DMS53 (cell line): ENCODE measurements at regions not wholly inside any gene's neighbourhood (a gene's known extent, or its start where the extent isn't known, plus 50 kb on each side); places are given as distances from the start of the nearest gene placed in this dataset.
A peak's percentile ranks its signal among the peaks of the same experiment; 100 is the strongest.

ENCODE experiments used
- DNase-seq: peaks from one replicate; lab custom pipeline; 2025; lab: John Stamatoyannopoulos, UW

DNA sequence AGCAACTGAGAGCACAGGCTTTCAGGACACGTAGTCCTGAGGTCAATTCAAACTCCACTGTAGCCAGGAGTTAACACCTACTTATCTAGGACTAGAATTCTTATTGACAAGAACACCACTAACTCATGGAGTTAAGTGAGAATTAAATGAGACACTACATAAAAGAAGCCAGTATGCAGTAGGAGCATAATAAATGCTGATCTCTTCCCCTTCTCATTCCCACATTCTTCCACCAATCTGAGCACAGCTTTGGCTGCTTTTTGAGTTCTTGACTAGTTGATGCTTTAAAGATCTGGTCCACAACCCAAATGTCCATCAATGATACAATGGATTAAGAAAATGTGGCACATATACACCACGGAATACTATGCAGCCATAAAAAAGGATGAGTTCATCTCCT is 55.2 kb downstream of the TTC32 start:
- no peak for DNase-seq

DNA sequence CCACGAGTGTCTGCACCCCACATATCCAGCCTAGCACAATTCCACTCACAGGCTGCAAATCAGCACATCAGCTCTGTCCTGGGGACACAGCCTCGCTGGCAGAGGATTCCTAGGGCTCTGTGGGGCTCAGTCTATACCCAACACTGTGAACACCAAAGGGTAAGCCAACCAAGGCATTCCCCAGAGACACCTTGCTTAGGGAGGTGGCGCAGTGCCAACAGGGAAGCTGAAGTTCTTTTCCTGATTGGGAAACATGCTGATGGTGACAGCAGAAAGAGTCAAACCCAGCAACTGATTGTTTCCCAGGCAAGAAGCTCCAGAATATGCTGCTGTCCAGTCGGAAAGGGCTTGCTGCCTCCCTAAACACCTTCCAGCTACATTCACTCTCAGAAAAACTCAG is 55.8 kb downstream of the TTC32 start:
- peak; percentile 28 for DNase-seq

DNA sequence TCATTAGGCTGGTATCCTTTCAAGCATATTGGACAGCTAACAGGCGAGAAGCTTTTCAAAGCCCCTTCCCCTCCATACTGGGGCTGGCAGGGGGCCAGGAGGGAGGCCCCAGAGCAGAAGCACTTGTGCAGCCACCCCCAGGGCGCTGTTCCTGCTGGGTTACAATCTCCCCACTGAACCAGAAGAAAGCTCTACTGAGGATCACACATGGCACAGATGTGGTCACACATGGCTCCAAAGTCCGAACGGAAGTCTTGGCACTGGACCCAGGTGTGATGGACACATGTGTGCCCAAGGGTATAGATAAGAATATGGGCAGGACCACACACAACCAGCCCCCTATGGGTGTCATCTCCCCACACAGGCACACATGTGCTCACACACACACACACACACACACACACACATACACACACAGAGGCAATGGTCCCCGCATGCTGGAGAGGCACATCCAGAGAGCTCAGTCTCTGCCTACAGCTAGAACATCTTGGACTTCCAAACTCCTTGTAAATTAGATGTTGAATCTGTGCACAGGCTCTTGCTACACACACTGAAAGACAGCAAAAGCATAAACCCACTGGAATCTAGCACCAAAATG is 56.4 kb downstream of the TTC32 start:
- no peak for DNase-seq

DNA sequence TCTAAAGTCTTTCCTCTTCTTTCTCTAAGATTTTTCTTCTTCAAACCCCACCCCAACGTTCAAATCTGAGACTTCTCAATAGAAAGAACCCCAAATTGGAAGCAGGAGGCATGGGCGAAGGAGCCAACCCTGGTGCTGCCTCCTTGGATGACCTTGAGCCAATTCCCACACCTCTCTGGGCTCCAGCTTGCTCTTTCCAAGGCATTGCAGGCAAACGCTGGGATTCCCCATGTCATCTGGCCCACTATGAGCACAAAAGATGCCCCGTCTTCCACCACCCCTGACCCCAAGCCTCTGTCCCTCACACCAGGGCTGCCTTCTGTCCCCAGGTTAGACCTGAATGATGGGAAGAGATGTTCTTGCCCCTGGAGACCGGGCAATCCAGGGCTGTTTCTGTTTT is 57.0 kb downstream of the TTC32 start:
- DNase-seq = no peak

DNA sequence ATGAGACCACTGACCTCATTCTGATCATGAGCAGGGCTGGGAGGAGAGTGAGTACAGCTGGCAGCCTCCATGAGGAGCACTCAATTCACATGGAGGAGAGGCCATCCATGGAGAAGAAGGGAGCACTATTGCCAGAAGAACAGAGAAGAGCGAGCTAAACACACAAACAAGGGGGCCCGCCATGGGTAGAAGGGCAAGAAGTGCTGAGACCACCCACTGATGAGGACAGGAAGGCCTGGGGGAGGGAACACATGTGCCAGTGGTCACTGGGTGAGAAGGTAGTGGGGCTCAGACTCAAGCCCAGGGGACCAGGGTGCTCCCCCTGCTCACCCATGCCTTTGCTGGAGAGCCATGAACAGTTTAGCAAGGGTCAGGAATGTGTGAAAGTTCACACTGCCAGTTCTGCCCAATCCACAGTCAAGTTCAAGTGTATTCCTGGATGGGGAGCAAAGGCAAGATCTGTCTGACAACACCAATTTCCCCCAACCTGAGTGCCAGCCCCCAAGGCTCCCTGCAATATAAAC is 57.7 kb downstream of the TTC32 start:
- no peak for DNase-seq

DNA sequence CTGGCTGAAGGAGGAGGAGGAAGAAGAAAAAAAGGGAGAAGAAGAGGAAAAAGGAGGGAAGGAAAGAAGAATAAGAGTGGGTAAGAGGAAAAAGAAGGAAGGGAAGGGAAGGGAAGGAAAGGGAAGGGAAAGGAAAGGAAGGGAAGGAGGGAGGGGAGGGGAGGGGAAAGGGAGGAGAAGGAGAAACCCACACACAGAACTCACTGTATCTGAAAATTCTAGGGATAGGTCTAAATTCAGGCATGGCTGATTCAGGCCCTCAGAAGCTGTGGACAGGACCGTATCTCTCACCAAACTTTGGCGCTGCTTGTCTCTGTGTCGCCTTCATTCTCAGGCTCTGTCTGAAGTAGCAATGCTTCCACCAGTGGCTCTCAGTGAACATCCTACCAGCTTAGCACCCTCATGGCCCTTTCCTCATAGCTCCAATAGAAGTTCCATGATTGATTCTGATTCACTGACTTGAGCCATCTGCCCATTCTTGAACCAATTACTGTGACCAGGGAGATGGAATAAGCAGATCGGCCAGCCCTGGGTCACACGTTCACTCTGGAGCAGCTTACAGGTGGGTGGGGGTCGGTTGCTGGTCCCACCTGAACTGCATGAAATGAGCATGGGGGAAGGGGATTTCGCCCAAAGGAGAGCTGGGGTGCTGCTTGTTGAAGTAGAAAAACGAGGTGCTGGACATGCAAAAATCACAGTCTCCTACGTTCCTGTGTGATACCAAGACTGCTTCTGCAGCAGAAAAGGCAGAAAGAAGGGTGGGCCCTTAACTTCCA is 59.7 kb downstream of the TTC32 start:
- DNase-seq = no peak

DNA sequence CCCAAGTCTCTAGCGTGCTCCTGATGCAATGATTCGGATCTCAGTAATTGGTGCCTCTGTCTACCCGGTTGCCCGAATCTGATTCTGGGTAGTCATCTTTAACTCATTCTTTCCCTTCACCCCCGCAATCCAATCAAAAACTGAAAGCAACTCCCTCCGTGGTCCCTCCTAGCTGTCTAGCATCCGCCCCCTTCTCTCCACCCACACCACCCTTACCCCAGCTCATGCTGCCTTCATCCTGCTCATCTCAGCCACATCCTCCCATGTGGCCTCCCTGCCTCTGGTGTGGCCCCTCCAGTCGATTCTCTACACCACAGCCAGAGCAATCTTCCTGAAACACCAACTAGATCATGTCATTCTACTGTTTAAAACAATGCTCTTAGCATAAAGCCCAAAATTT is 62.3 kb downstream of the TTC32 start:
- no peak for DNase-seq

DNA sequence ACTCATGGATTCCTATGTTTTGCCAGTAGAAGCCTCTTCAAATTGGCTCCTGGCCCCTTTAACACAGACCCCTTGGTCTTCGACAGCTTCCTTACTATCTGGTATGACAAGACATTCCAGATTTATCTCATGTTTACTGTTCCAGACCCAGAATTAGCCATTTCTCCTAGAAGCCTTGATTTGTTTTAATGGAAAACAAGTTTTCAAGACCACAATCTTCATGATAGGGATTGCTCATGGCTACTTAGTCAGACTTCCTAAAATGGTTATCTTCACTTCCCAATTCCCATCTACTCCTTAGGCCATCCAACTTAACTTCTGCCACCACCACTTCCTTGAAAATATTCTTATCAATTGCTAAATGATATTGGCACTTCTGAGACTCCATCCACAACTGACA is 63.2 kb downstream of the TTC32 start:
- DNase-seq = no peak

DNA sequence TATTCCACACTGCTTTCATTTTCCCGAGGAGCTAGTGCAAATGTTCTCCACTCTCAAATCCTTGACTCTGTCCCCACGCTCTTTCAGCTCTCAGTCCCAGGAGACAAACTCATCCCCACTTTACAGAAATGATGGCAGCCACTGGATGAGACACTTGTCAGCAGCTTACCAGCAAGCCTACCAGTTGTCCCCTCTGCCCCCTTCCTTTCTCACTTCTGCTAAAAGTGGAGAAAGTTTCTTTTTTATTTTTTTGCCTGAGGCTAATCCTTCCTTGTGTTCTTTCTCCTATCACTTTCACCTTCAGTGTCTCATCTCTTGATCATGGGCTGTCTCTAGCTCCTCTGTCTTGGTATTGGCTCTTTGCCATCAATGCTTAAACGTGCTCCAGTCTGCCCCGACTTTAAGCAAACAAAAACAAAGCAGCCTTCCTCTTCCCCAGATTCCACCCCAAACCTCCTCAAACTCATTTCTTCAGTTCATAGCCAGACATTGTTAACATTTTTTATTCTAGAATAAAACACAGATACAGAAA is 64.5 kb downstream of the TTC32 start:
- peak; percentile 13 for DNase-seq

DNA sequence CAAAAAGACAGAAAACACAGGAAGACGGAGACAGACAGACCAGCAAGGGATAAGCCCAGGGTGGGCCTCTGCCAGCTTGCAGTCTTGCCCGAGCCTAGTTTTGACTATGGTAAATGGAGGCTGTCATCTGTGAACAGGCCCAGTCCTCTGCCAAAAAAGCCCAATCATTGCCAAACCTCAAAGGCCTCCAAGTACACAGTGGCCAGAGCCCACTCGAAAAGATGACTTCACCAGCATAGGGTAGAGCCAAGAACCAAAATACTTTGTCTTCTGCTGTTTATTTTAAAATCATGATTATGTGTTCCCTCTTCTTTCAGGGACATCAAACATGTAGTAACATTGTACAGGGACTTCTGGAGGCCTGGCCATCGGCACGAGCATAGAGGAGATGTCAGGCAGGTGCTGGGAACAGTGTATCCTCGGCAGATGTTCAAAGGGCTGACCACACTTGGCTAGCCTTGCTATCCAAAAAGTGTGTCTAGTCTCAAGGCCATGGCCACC is 66.0 kb downstream of the TTC32 start:
- DNase-seq = no peak

DNA sequence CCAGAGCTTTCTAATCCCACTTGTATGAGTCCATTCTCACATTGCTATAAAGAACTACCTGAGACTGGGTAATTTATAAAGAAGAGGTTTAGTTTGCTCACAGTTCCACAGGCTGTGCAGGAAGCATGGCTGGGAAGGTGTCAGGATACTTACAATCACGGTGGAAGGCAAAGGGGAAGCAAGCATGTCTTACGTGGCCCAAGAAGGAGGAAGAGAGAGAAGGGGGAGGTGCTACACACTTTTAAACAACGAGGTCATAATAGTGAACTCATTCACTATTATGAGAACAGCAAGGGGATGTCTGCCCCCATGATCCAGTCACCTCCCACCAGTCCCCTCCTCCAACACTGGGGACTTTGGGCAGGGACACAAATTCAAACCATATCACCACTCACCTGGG is 67.8 kb downstream of the TTC32 start:
- no peak for DNase-seq

DNA sequence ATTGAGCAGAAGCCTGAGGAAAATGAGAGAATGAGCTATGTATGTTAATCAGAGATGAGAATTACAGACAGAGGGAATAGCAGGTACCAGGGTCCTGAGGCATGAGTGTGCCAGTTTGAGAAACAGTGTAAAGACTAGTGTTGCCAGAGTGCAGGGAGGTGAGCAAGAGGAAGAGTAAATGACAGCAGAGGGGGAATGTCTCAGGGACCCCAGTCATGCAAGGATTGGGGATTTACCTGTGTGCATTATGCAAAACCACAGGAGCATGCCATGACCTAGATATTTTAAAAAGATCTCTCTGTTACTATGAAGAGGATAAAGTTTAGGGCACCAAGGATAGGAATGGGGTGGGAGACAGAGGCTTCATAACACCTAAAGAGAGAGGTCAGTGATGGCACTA is 72.1 kb downstream of the TTC32 start:
- no peak for DNase-seq

DNA sequence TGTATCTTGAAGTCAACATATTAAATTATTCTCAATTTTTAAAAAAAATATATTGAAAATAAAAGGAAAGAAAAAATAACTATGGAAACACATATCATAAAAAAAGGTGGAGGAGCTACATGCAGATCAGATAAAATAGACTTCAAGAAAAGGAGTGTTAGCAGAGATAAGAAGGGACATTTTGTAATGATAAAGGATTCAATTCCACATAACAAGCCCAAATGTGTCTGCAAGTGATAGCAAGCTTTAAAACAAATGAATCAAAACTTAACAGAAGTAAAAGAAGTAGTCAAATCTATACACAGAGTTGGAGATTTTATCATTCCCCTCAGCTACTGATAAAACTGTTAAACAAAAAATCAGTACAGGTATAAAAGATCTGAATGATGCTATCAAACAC is 74.9 kb downstream of the TTC32 start:
- no peak for DNase-seq

DNA sequence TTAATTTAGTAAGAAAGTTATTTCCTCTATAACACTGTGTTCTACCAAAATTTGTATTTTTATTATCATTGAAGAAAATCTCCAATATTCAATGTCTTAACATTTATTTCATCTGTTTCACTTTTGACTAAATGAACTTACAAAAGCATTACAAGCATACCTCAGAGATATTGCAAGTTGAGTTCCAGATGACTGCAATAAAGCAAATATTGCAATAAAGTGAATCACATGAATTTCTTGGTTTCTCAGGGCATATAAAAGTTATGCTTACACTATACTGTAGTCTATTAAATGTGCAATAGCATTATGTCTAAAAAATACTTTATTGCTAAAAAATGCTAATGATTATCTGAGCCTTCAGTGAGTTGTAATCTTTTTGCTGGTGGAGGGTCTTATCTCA is 78.3 kb downstream of the TTC32 start:
- no peak for DNase-seq

DNA sequence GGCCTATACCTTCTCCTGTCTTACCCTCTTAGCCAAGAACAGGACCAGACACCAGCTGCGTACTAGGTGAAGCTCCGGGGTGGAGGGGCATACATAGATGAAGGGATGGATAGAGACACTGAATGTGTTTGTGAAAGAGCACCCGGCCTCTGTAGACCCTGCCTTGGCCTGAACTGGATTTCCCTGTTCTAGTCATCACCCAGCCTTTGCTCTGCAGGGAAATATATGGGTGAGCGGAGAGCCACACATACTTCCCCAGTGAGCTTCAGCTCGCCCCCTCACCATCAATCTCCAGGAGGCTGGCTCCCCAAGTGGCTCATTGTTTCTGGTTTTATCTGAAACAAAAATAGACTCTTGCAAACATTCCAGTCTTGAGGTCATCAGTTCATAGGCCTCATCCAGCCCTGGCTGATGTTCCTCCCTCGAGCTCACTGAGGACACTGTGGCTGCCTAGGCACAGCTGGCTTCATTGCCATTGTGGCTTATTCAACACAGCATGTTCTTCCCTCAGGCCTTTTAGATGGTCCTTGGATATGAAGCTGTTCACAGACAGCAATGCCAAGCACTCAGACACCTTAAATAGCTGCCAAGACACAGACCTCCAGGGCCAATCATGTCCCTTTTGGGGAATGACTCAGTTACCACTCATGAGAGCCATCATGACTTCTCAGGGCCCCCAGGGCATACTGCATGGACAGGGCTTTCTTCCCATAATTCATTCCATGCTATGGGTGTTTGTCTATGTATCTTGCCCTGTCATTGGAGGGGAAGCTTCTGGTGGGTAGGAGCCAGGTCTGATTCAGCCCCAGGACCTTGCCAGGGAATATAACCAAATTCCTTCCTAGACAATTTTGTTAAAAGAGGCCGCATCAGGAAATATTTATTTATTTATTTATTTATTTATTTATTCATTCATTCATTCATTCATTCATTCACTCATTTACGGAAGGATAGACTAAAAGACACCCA is 82.4 kb downstream of the TTC32 start:
- DNase-seq = no peak

DNA sequence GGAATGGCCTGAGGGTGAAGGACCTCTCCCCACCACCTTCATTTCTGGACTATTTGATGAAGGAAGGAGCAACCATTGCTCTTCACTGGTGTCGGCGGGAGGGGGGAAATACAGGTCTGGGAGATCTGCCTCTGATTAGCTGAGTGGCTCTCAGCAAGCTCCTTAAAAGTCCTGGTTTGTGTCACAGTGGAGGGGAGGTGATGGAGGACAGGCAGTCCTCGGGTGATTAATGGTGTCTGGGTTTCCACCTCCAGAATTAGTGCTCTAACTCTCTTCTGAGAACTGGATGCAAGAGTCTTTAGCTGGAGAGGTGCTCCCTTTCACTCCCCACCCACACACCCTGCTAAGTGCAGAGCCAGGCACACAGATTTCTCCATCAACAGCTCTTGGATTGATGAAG is 83.2 kb downstream of the TTC32 start:
- DNase-seq = no peak

DNA sequence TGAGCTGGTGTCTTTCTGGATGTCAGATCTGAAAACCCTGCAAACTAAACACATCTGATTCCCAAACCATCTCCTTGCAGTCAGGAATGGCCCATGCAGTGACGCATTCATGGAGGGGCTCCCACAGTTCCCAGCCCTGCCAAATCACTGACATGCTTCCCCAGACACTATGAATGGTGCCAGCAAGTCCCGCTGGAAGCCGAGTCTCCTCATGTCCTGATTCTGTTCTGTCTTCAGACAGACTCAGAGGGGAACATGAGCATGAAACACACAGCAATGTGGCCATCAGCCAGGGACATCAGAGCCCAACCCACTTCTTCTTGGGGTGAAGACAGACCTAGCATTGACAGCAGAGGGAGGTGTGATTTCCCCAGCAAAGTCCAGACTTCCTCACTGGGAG is 83.7 kb downstream of the TTC32 start:
- no peak for DNase-seq

DNA sequence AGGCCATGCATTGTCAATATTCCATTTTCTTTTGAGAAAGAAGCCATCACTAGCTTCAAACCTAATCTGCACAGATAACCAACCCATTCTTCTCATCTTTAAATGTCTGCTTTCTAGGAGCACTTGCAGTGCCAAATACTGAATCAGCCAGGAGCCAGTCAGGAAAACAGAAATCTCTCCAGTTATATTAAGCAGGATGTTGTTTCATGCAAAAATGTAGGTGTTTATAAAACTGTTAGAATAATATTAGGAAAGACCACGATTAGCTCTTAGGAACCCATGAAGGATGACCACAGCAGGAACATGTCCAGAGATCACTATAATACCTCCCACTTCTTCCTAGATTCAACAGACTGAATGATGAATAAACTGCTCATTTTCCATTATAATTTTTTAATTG is 86.0 kb downstream of the TTC32 start:
- no peak for DNase-seq

DNA sequence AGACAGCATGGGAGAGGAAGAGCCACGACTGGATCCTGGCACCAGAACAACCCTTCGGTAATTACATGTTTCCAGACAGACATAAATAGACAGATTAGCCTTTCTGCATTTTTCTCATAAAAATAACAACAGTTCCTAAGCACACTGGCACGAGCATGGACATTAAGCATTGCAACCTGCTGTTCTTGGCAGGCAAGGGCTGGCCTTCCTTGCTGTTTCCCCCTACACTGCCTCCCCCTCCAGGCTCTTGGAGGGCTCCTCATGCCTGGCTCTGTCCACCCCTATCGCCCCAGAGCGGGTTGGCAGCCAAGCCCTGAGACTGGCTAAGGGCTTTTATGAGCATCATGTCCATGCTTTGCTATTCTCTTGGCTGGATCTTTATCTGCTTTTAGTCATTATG is 89.6 kb downstream of the TTC32 start:
- DNase-seq = no peak

DNA sequence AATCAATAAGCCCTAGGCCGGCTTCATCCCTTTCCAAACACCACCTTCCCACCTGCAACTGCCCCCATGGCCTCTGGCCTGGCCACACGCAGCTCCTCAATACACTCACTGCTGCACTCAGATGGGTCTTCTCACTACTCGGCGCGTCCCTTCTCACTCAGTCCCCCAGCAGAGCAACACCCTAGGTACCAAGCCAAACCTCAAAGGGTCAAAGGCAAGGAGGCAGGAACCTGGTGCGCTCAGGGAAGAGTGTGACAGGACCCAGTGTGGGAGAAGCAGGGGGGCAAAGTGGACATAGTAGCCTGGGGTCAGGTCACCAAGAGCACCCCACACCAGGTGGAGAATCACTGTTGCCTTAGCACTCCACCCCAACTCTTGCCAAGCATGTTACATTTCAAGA is 90.6 kb downstream of the TTC32 start:
- DNase-seq = no peak

DNA sequence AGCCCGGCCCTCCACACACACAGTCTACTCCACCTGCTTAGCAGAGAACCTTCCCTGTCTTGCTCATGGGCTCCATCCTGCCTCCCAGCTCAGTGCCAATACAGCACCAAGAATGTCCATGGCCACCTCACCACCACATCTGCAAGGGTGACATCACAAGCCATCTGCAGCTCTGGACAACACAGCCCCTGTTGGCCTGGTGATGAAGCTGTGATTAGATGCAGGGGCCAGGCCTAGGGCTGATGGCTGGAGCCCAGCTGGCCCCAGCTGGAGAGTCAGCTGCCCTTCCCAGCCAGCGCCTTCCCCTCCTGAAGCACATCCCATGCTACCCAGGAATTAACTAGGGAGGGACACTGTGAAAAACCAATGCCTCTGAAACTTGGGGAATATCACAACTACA is 91.1 kb downstream of the TTC32 start:
- peak; percentile 16 for DNase-seq

DNA sequence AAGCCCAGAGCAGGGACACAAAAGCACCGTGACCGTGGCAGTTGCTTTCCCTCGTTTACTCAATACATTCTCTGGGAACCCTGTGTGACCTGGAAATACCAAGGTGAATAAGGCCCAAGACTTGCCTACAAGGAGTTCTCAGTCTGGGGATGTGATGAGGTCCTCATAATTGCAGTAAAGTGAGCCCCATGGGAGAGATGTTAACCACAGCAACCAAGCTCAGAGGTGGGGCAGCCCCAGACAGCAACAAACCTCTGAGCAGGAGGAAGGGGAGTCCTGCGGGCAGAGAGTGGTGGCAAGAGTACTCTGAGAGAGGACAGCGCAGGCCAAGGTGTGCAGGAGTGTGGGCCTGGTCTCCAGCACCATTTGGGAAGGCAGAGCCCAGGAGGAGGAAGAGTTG is 91.6 kb downstream of the TTC32 start:
- DNase-seq = no peak
